ENCODE measurements at regions not wholly inside any gene's neighbourhood (a gene's known extent, or its start where the extent isn't known, plus 50 kb on each side); places are given as distances from the start of the nearest gene placed in this dataset.
"Not testable (repeated sequence)": the region's sequence is repeated elsewhere in the genome, so short reads cannot be mapped to it uniquely, and the experiment has no call there.

DNA sequence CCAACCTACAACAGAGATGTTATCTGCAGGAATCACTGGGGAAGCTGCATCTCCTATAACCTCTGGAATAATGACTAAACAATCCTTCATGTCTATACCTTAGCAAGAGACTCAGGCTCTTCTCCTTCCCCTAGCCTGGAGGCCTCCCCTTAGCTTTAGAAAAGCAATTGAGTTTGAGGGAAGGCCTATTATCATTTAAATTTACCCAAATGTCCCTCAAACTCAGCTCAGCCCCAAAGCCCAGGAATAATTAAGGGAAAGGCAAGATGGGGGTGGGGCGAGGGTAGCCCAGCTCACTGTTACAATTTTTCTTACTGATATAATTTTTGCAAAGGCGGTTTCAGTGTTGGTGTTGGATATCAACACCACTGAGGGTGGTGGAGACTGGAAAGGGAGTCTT, 151.4 kb upstream of the EEA1 start:
- no peak for DNase-seq (ENCODE audit: low read depth, low spot score)

DNA sequence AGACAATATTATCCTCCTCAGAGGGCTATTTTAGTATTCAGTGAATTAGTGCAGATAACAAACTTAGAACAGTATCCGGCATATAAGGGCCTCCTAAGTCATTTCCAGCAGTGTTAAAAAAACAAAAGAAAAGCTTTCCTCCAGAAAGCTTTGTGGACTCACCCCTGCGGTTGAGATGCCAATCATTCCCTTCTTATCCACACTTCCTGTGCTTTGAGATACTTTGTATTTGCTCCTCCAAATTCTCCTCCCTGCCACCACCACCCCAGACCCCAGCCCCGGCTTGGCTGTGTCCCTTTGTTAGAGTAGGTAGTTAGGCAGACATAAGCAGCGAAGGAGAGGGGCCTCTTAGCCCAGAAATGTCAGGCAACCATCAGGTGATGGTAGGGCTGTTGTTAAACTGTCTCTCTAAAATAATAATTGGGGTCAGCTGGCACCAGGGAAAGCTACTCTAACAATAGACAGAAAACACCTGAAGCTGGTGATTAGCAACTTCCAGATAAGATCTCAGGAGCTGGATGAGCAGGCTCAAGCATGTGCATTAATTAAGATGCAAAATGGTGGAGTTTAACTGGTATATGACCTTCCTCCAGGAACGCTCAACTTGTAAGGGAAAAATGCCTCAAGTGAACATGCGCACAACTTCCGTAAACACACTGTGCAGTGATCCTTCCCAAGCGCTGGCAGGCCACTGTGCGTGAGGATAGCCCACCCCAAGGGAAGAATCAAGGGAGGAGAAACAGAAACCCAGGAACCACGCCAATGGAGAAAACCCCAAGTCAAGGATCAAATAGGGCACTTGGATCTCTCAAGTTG, 152.1 kb upstream of the EEA1 start:
- DNase-seq (ENCODE audit: low read depth, low spot score): no peak

DNA sequence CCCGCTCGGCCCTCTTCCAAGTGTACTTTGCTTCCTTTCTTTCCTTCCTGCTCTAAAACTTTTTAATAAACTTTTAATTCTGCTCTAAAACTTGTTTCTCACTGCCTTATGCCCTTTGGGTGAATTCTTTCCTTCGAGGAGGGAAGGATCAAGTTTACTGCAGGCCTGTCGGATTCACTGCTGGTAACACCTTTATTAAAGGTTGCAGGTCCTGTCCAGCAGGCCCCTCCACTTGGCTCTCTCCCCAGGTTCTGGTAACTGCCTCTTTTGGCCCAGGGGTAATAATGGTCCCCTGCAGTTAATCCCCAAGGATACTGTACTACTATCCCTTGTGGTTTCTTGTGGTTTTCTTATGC, 152.7 kb upstream of the EEA1 start:
- no peak for DNase-seq (ENCODE audit: low read depth, low spot score)

DNA sequence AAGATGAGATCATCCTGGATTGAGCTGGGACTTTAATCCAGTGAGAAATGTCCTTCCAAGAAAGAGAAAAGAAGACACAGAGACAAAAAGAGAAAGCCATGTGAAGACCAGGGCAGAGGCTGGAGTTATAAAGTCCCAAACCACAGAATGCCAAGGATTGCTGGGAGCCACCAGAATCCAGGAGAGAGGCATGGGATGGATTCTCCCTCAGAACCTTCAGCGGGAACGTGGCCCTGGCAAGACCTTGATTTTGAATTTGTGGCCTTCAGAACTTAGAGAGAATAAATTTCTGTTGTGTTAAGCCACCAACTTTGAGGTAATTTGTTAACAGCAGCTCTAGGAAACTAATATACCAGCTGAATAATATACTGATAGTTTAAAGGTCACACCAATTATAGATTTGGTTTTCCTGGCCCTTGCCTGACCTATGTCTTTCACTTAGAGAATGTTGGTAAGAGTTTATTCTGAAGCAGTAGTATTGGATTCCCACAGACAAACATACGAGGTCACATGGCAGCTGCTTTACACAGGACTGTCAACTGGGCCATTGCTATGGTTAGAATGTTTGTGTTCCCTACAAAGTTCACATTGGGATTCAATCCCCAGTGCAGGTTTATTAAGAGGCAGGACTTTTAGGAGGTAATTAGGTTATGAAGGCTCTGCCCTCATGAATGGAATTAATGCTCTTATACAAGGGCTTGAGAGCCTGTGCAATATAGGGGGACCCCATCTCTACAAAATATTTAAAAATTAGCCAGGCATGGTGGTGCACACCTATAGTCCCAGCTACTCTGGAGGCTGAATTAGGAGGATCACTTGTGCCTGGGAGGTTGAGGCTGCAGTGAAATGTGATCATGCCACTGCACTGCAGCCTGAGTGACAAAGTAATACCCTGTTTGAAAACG, 156.5 kb upstream of the EEA1 start:
- no peak for DNase-seq (ENCODE audit: low read depth, low spot score)

DNA sequence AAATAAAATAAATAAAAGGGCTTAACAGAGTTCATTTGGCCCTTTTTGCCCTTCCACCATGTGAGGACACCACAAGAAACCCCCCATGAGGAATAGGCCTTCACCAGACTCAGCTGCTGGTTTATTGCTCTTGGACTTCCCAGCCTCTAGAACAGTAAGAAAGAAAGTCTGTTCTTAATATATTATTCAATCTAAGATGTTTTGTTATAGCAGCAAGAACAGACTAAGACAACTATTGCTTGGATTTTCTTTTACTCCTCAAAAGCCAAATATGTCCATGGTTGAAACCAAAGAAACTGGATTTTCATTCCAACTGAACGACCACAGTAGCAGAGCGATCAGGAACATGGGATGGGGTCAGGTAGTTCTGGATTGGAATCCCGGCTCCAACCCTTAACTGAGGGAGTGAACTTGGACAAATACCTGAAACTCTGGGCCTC, 157.2 kb upstream of the EEA1 start:
- DNase-seq (ENCODE audit: low read depth, low spot score): no peak

DNA sequence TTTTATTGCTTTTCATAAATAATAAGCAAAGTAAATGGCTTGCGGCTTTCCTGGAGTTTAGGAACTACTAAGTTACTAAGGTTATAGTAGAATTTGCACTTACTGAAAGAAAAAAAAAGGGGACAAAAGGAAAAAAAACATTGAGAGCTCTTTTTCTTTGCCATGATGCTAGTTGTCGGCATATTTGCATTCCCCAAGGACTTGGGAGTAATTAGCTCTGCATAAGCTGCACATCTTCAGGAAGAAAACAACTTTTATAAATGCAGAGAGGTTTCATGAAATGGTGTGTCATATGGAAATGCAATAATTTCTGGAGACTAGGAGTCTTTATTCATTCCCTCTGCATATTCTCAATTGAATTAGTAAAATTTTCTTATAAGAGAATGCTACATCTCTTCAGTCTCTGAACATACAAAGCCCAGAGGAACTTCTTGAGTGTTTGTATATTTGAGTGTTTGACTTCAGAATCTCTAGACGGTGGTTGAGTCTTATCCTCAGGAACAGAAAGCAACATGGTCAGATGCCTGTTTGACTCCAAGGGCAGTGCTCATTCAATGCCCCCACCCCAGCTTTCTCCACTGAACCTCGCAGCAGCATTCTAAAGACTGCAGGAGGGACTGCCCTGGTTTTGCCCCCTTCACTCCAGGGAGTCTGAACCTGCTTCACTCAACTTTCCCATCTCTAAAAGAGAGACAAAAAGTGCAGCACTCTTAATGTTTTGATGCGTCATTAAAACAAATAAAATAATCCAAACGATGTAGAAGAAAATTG, 158.9 kb upstream of the EEA1 start:
- DNase-seq (ENCODE audit: low read depth, low spot score): peak; percentile 73

DNA sequence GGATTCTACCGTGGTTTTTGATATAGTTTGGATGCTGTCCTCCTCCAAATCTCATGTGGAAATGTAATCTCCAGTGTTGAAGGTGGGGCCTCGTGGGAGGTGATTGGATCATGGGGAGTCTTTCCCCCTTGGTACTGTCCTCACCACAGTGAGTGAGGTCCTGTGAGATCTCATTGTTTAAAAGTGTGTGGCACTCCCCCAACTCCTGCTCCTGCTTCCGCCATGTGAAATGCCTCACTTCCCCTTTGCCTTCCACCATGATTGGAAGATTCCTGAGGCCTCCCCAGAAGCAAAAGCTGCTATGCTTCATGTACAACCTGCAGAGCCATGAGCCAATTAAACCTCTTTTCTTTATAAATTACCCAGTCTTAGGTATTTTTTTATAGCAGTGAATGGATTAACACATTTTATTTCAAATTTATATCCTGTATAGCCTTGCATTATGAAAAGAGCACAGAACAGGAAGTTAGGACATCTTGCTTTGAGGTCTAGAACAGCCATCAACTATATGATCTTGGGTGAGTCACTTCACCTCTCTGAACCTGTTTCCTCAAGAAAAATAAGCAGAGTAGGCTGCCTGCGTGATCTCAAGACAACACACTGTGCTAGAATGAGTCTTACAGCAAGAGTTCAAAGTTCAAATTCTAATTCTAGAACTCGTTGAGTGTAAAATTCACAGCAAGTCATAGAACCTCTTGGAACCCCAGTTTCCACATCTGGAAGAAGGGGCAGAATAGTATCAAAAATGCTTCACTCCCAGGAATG, 160.9 kb upstream of the EEA1 start:
- DNase-seq (ENCODE audit: low read depth, low spot score): peak; percentile 77

DNA sequence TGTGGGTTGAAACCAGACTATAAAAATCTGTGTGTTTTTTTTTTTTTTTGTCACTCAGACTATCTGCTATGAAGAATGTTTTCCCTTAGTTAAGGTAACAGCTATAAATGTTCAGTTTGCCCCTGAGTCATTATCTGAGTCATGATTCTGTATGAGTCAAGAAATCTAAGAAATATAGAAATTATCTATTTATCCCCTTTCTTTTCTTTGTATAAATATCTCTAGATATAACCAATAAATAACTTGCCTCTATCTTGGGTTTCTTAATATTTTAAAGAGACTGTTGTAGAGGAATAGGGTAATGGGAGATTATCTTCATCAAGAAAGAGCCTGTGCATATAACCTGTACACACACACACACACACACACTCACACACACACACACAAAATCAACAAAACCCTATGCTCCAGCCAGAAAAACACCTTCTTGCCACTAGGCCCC, 161.7 kb upstream of the EEA1 start:
- no peak for DNase-seq (ENCODE audit: low read depth, low spot score)

DNA sequence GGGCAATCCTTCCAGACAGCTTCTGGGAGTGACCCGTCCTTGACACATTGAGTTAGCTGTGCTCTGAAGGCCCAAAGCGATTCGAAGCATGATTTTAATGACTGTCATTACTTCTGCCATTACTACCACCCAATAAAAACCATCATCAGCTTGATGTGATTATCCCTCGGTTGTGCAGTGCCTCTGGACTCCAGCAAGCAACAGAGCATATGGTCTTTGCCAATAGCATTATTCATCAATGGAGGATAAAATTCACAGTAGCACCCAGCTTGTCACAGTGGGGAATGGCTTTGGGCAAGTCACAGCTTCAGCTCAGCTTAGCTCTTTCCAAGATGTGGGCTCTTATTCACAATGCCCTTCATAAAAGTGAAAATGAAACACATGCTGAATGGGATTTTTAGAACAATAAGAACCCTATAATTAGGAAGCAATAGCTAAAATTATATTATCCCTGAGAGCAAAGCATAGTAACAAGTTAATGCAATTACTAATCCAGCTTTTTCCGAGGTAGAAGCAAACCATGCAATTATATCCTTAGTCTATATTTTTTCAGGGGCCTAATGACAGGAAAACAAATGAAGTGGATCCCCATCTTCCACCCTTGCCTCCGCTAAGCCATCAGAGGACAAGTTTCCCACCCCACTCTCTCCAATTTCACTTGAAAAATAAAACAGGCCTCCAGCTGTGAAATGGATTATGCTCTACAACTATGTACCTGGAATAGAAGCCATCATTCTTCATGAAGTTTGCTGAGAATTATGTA, 163.0 kb upstream of the EEA1 start:
- no peak for DNase-seq (ENCODE audit: low read depth, low spot score)

DNA sequence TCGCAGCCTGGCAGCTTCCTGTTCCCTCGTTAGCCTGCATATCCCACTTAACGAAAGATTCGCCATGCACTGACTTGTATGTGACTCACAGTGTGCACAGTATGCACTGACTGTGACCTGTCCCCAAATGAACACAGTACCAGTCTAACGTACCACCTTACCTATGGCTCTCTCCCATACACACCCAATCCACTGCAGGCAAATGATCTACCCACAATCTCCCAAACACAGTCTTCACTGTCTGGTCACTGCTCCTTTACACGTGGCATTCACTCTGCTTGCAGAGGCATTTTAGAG, 163.5 kb upstream of the EEA1 start:
- DNase-seq (ENCODE audit: low read depth, low spot score): no peak

DNA sequence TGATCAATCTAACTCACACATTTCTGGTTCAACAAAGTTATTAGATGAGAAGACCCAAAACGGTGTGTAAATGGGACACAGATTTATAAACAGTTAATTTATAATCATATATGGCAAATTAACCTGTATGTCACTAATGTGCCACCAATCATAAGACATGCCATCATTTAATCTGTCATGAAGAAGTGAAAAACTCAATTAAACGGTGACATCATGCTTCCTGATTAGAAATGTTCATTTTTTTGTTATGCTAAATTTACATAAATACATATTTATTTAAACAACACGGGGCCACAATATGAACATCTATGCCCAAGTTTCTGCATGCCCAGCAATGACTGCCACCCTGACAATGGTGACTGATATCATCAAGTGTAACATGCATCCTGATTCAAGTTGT, 164.1 kb upstream of the EEA1 start:
- DNase-seq (ENCODE audit: low read depth, low spot score): no peak

DNA sequence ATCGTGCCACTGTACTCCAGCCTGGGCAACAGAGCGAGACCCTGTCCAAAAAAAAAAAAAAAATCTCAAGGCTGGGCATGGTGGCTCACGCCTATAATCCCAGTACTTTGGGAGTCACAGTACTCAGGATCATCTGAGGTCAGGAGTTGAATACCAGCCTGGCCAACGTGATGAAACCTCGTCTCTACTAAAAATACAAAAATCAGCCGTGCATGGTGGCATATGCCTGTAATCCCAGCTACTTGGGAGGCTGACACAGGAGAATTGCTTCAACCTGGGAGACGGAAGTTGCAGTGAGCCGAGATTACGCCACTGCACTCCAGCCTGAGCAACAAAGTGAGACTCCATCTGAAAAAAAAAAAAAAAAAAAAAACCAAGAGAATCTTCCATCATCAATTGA, 165.1 kb upstream of the EEA1 start:
- DNase-seq (ENCODE audit: low read depth, low spot score): not testable (repeated sequence)

DNA sequence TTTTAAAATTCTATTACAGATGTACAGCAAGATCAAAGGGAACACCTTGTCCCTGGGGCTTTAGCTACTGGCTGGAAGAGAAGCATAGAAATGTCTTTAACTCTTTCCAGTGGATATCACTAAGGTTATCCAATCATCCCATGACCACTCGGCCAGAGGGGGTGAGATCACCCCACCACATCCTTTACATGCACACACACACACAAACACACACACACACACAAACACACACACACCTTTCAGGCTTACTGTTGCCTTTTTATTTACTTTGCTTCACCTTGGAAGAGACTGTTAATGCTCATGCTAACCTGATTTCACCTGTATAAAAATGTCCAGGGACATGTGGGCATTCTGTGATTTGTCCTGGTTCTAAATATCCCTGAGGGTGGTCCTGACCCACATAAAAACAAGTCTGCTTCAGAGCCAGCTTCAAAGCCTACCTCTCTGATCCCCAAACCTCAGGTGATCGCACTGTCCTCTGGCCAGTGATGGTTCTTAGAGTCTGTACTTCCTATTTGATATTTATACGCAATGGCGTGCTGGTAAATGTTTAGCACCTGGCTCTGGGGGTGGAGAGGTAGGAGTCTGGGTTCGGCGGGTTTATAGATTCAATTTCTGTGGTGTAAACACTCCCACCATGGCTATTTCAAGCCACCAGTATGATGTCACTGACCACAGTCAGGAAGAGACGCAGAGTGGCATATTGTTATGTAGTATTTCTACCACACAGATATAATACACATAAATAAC, 166.1 kb upstream of the EEA1 start:
- no peak for DNase-seq (ENCODE audit: low read depth, low spot score)

DNA sequence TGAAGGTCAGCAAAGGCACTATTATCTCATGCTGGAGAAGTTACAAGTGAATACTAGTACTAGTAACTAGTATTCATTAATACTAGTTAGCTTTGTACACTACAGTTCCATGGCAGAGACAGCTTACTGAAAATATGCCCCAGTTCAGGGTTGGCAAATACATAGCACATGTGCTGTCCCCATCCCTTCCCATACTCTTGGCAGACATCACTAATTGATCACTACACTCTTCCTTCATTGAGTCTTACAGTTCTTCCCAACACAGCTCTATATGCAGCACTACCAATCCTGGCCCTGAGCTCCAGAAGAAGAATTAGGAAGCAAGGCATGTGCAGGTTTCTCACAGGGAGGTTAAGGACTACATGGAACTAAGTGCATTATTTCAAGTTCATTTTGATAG, 168.3 kb upstream of the EEA1 start:
- DNase-seq (ENCODE audit: low read depth, low spot score): no peak

DNA sequence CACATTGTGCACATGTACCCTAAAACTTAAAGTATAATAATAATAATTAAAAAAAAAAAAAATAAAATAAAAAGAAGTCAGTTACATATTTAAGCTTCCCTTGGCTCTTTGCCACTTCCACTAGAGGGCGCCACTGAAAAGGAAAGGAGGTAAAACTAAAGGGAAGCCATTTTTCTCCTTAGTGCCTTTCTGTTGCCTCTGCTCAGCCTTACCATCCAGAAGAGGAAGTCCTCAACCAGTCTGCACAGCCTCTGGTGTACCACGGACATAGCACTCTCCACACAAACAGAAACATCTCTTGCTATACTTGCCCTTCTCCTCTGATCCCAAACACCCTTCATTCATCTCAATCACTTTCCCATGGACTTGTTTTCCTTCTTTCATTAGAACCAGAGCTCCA, 169.0 kb upstream of the EEA1 start:
- no peak for DNase-seq (ENCODE audit: low read depth, low spot score)

DNA sequence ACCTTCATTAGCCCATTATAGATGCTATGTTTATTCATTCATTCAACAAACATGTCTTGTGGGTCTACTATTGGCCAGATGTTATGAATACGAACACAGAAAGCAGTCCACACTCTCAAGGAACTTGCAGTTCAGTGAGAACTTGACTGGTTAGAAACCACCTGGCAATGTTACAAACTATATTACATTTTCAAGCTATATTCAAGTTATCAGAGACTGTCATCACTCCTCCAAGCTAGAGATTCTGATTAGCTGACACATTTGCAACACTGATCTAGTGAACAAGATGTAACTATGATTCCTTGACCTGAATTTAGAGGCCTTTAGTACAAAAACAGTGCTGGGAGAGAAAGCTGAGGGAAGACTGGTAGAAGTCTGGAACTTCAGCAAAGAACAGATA, 170.7 kb upstream of the EEA1 start:
- DNase-seq (ENCODE audit: low read depth, low spot score): no peak

DNA sequence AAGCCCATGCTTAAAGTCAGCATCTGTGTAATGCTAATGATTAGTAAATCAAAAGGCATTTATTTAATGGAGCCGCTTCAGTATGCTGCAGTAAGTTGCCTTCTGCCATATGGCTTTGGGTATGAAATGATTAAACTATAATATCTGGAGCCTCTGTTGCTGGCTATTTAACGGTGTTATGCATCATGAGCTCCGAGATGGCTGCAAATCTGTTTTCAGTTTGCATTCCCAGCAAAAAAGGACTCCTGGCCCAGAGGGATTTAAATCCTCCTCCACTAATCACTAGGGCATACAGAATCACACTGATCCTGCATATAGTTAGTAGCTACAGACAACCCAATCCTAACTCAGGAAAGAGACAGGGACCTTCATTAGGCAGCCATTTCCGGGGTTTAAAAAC, 171.5 kb upstream of the EEA1 start:
- no peak for DNase-seq (ENCODE audit: low read depth, low spot score)

DNA sequence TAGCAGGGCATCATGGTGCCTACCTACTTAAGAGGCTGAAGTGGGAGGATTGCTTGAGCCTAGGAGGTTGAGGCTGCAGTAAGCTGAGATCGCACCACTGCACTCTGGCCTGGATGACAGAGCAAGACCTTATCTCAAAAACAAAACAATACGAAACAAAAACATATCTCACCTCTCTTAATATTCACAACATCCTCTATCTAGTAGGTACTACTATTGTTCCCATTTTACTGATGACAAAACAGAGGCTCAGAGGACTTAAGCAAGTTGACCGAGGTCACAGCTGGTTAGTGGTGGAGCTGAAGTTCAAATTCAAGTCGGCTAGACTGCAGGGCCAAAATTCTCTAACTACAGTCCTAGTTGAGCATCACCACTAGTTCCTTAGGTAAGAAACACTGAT, 172.3 kb upstream of the EEA1 start:
- no peak for DNase-seq (ENCODE audit: low read depth, low spot score)

DNA sequence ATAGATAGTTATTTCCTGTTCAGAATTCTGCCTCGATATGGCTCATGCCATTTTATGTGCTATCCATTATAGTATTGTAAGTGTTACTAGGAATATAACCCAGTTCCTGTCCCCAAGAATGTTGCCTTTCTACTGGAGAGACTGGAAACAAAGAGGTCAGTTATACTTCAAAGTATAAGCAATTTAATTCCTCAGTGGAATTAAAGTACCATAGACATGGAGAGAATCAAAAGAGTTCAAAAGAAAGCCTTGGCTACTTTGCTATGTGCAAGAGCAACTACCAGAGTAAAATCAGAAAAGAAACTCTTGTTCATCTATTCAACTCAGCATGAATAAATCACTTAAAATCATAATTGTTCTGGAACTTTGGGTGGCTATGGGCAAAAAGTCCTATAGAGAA, 173.2 kb upstream of the EEA1 start:
- DNase-seq (ENCODE audit: low read depth, low spot score): no peak

DNA sequence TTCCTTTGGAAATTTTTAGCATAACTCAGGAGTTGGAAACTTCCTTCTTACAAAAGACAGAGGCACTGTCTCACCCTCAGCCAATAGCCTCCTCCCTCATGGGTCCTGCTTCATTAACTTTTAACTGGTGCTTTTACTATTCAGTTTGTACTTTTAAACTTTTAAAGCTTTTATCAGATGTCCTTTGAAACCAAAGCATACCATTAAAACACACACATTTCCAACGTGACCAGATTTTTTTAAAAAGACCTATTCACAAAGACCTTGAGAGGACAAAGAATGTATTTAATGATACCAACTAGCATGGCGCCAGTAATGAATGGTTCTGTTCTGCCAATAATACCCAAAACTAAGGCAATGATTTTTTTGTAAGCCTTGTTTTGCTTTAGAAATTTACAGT, 173.6 kb upstream of the EEA1 start:
- DNase-seq (ENCODE audit: low read depth, low spot score): no peak
